ENCODE measurements at regions not wholly inside any gene's neighbourhood (a gene's known extent, or its start where the extent isn't known, plus 50 kb on each side); places are given as distances from the start of the nearest gene placed in this dataset.

DNA sequence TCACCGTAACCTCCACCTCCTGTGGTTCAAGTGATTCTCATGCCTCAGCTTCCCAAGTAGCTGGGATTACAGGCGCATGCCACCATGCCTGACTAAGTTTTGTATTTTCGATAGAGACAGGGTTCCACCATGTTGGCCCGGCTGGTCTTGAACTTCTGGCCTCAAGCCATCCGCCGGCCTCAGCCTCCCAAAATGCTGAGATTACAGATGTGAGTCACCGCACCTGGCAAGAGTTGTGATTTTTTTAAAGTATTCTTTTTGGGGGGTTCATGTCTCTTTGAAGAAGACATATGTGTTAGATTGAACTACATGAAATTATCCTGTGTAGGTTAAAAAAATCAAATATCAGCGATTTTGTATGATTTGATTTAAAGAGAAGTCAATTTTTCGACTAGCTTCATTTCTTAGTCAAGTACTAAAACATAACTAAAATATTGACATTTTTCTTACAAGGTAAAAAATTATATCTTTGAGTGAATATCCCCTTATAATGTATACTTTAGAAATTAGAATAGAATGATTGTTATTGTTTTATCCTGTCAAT lies 60.3 kb upstream of the ANTXR2 start:
- TF ChIP-seq, protein P1, sequence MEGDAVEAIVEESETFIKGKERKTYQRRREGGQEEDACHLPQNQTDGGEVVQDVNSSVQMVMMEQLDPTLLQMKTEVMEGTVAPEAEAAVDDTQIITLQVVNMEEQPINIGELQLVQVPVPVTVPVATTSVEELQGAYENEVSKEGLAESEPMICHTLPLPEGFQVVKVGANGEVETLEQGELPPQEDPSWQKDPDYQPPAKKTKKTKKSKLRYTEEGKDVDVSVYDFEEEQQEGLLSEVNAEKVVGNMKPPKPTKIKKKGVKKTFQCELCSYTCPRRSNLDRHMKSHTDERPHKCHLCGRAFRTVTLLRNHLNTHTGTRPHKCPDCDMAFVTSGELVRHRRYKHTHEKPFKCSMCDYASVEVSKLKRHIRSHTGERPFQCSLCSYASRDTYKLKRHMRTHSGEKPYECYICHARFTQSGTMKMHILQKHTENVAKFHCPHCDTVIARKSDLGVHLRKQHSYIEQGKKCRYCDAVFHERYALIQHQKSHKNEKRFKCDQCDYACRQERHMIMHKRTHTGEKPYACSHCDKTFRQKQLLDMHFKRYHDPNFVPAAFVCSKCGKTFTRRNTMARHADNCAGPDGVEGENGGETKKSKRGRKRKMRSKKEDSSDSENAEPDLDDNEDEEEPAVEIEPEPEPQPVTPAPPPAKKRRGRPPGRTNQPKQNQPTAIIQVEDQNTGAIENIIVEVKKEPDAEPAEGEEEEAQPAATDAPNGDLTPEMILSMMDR (IDR thresholded peaks at IDR 0.05; ENCODE audit: insufficient read depth, low read length), result no peak
- no peak for DNase-seq (ENCODE audit: low read depth)
- H3K4me3 ChIP-seq (ENCODE audit: low read depth, low read length), result no peak overlapping the region

DNA sequence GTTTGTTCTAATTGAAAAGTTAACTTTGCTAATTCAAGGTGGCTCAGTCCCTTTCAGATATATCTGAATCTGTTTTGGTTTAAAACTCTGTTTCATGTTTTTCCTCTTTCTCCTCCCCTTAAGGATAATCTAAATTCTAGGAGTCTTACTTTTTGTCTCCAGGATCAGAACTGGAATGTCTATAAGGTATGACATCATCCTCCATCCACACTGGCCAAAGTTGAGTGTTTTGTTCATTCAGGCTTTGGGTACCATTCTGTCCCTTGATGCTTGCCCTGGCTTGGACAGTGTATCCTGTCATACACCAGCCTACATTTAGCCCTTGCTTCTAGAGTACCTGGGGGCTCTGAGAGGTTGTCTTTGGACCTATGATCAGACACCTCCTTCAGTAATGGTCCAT lies 56.8 kb upstream of the ANTXR2 start:
- no peak overlapping the region for H3K4me3 ChIP-seq (ENCODE audit: low read depth, low read length)
- TF ChIP-seq, protein P1 (IDR thresholded peaks at IDR 0.05; ENCODE audit: insufficient read depth, low read length), result no peak
- no peak for DNase-seq (ENCODE audit: low read depth)

DNA sequence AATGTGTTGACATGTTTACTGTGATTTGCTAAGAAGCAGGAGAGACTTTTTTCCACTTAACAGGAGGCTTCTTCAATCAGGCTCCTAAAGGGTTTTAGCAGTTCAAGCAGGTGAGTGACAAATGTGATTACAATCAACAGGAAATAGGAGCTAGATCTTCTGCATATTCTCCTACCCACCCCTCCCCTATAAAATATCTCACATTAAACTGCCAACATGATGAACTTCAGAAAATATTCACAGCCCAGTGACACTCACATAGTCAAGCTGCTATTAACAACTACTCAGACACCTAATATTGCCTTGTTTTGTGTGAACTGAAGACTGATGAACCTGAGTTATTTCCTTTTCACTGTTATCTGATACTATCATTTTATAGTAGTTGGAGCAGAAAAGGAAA lies 55.9 kb upstream of the ANTXR2 start:
- no peak overlapping the region for H3K4me3 ChIP-seq (ENCODE audit: low read depth, low read length)
- TF ChIP-seq, protein P1 (IDR thresholded peaks at IDR 0.05; ENCODE audit: insufficient read depth, low read length), result no peak
- DNase-seq (ENCODE audit: low read depth), result no peak

DNA sequence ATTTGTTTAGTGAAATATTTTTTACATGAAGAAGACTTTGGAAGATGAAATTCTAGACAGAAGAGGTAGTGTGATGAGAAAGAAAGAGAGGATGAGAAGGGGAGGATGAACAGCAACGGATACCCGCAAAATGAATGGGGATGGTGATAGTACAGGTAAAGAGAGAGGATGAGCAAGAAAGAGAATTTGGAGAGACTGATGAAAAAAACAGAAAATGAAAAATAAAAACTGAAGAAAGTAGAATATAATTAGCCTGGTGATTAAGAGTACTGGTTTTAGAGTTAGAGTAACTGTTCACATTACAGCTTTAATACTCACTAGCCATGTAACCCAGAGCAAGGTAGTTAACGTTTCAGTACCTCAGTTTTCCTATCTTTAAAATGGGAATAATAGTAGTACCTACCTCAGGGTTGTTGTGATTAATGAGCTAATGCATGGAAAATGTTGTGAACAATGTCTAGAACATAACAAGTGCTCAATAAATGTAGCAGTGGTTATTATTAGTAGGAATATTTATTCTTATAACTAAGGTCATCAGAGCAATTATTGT lies 54.9 kb upstream of the ANTXR2 start:
- TF ChIP-seq, protein P1 (IDR thresholded peaks at IDR 0.05; ENCODE audit: insufficient read depth, low read length), result no peak
- no peak for DNase-seq (ENCODE audit: low read depth)
- H3K4me3 ChIP-seq (ENCODE audit: low read depth, low read length), result no peak overlapping the region

DNA sequence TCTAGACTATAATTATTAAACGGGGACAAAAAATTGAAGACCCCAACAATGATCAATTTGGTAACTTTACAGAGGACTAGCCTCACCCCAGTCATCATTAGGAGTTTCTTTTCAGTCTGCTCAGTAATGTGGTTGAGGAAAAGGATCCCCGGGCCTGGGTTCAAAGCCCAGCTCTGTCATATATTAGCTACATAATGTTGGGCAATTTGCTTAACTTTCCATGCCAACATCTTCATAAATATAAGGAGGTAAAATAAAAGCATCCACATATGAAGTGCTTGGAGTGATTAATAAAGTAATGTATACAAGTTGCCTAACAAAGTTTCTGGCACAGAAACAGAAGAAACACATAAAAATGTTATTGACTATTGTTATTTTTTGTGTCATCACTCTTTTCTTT lies 53.4 kb upstream of the ANTXR2 start:
- TF ChIP-seq, protein P1 (IDR thresholded peaks at IDR 0.05; ENCODE audit: insufficient read depth, low read length), result no peak
- no peak for DNase-seq (ENCODE audit: low read depth)
- no peak overlapping the region for H3K4me3 ChIP-seq (ENCODE audit: low read depth, low read length)

DNA sequence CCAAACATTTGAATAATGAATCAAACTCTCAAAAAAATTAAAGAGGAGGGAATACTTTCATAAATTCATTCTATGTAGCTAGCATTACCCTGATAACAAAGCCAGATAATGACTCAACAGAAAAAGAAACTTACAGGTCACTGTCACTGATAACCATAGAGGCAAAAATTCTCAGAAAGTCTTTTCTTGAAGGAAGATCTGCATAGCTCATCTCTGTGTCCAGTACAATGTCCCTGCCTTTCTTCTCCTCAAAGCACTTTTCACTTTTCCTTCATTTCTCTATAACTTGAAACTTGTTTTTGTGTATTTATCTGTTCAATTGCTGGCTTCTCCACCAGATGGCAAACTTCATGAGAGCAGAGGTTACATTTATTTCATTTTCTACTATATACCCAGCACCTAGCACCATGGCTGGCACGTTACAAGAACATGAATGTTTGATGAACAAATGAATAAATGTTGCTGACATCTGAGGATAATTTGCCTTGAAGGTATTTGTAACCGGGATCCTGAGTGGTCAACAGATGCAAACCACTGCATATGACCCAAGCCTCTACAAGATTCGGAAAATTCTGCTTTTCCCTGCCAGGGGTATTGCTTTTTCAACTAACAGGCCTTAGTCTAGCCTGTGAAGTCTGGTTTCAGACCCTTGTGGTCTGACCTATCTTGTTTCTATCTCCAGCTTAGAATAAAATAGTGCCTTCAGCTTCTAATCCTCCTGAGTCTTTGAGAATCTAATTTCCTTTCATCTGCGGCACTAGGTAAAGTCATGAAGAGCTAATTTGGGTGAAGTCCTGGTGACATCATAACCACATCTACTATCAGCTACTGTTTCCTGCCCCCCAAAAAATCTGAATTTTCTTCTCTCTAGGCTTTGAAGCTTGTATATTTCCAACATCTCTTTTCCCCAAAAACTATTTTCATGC lies 52.5 kb upstream of the ANTXR2 start:
- DNase-seq (ENCODE audit: low read depth), result peak; percentile 71
- TF ChIP-seq, protein P1 (IDR thresholded peaks at IDR 0.05; ENCODE audit: insufficient read depth, low read length), result peak; percentile 62
- no peak overlapping the region for H3K4me3 ChIP-seq (ENCODE audit: low read depth, low read length)

All from fibroblast of the aortic adventitia (primary cell).